RPMI7951 (cell line): ENCODE measurements at regions not wholly inside any gene's neighbourhood (a gene's known extent, or its start where the extent isn't known, plus 50 kb on each side); places are given as distances from the start of the nearest gene placed in this dataset.
"Not testable (repeated sequence)": the region's sequence is repeated elsewhere in the genome, so short reads cannot be mapped to it uniquely, and the experiment has no call there.

ENCODE experiments used
- DNase-seq: peaks from one replicate; pipeline ENCODE4 v3.0.0-alpha.2; 2012; ENCODE audit warnings: low read depth

- peak; percentile 33 for DNase-seq
These were observed 371.4 kb downstream of the OSR1 start for GRCh38 chr2:18987016-18987415.

DNA sequence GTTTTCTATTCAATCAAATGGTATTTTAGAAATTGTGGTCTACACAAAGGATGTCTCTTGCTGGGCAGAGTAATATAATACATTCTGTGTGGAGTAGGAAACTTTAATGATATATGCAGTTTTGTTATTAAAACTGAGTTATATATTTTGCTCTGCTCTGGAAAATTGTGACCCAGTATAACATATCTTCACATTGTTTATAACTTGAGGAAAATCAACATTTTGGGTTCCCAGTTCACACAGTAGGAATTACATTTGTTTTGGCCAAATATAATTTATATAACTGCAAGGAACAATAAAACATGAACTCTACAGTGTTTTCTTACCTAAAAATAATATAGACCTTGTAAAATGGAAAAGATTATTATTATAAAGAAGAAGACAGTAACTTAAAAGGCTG lies 372.4 kb downstream of the OSR1 start:
- DNase-seq: no peak

GRCh38 chr2:18980786-18981430 lies 377.5 kb downstream of the OSR1 start:
- no peak for DNase-seq

- DNase-seq: no peak
These were observed 378.2 kb downstream of the OSR1 start for GRCh38 chr2:18980104-18980785.

DNA sequence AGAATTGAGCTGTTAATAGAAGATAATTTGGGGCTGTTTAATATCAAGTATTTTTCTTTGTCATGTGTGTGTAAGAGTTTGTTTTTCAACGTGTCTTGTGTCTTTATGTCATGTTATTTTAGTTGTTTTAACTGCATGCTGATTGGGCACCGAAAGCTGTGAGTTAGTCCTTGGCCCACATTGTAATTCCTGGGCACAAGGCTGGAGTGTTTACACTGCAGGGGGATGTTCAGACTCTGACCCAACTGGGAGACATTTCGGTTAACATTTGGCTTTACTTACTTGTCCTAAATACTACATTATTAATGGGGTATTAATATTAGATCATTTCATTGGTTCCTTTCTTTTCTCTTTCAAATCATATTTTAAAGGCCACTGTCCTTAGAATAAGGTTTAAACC lies 381.0 kb downstream of the OSR1 start:
- no peak for DNase-seq

DNA sequence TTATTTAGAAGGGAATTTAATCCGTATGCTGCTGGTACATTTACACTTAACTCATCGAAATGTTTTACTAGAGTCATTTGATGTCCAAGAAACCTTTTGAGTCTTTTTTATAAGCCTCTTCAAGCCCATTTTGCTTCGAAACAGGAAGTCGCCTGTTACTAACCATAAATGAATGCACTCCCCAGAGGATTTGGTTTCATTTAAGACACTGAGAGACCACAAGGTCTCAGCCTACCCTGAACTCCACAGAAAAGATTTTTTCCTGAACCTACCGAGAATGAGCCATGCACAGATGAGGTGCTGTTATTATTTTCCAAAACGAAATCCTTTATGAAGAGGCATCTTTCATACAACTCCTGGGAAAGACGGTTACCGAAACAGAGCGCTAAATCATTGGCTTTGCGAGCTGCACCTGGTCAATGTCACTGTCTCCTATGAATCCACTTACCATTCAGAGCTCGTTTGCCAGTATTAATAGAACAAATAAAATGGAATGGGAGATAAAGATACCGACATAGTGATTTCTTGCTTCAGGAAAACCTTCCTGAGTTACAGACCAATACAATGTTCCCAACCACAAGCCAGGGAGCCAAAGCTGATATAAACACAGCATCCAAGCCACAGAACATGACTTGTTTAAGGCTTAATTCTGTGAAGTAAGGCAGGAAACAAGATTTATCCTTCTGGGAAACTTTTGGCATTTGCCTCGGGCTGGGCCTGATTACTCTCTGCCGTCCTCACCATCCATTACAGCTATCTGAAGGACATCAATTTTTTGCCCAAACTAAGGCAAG lies 382.1 kb downstream of the OSR1 start:
- peak; percentile 95 for DNase-seq

GRCh38 chr2:18975506-18976167 lies 382.8 kb downstream of the OSR1 start:
- DNase-seq: no peak

GRCh38 chr2:18971628-18972027 lies 382.3 kb upstream of the NT5C1B start:
- DNase-seq: peak; percentile 53

DNA sequence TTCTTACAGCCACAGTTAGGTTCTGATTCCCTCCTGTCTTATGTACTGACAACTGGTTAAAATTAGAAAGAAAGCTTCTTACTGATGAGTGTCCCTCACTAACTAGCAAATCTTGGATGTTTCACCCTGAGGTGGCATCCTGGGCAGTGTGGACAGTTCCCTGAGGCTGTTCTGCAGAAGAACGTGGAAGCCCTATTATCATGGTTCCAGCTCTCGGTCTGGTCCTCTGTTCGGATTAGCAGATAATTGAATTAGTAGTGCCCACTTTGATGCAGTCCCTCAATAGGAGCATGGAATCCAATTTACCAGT lies 381.7 kb upstream of the NT5C1B start:
- DNase-seq: no peak

GRCh38 chr2:18966131-18966530 lies 376.8 kb upstream of the NT5C1B start:
- DNase-seq: peak; percentile 89

GRCh38 chr2:18963739-18964256 lies 374.4 kb upstream of the NT5C1B start:
- peak; percentile 76 for DNase-seq

GRCh38 chr2:18961991-18962421 lies 372.6 kb upstream of the NT5C1B start:
- no peak for DNase-seq

DNA sequence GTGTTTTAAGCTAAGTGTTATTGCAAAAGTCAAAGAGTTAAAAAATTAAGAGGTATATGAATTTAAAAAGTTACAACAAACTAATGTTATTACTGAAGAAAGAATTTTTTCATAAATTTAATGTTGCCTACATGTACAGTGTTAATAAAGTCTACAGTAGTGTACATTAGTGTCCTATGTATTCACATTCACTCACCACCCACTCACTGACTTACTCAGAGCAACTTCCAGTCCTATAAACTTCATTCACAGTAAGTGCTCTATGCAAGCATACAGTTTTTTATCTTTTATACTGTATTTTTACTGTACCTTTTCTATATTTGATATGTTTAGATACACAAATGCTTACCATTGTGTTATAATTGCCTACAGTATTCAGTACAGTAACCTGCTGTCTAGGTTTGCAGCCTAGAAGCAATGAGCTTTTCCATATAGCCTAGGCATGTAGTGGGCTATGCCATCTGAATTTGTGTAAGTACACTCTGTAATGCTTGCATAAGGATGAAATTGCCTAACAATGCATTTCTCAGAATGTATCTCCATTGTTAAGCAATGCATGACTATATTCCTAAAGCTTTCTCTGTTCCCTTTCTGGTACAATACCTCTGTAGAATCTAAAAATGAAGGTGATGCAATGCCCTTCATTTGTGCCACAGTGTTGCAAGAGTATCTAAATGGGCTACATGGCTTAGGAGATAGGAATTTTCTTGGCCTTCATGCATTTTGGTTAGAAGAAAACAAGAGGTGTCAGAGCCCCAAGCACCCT lies 370.8 kb upstream of the NT5C1B start:
- no peak for DNase-seq

- no peak for DNase-seq
These were observed 369.8 kb upstream of the NT5C1B start for GRCh38 chr2:18959200-18959599.

- no peak for DNase-seq
These were observed 368.5 kb upstream of the NT5C1B start for GRCh38 chr2:18957909-18958308.

- DNase-seq: peak; percentile 96
These were observed 361.0 kb upstream of the NT5C1B start for GRCh38 chr2:18950361-18950851.

GRCh38 chr2:18949871-18950270 lies 360.5 kb upstream of the NT5C1B start:
- no peak for DNase-seq

GRCh38 chr2:18940184-18940583 lies 350.8 kb upstream of the NT5C1B start:
- DNase-seq: no peak

- DNase-seq: not testable (repeated sequence)
These were observed 350.4 kb upstream of the NT5C1B start for GRCh38 chr2:18939740-18940139.

GRCh38 chr2:18934886-18935285 lies 345.5 kb upstream of the NT5C1B start:
- no peak for DNase-seq

- DNase-seq: no peak
These were observed 343.5 kb upstream of the NT5C1B start for GRCh38 chr2:18932853-18933252.
